GM18499 (cell line): ENCODE measurements at regions not wholly inside any gene's neighbourhood (a gene's known extent, or its start where the extent isn't known, plus 50 kb on each side); places are given as distances from the start of the nearest gene placed in this dataset.
A peak's percentile ranks its signal among the peaks of the same experiment; 100 is the strongest.

Source experiments
- ATAC-seq: cut with Tn5 transposase; IDR thresholded peaks from one replicate; pipeline ENCODE4 v1.9.1; 2021; ENCODE audit warnings: moderate number of reproducible peaks; ENCODE audit not compliant: insufficient read depth, unreplicated experiment

DNA sequence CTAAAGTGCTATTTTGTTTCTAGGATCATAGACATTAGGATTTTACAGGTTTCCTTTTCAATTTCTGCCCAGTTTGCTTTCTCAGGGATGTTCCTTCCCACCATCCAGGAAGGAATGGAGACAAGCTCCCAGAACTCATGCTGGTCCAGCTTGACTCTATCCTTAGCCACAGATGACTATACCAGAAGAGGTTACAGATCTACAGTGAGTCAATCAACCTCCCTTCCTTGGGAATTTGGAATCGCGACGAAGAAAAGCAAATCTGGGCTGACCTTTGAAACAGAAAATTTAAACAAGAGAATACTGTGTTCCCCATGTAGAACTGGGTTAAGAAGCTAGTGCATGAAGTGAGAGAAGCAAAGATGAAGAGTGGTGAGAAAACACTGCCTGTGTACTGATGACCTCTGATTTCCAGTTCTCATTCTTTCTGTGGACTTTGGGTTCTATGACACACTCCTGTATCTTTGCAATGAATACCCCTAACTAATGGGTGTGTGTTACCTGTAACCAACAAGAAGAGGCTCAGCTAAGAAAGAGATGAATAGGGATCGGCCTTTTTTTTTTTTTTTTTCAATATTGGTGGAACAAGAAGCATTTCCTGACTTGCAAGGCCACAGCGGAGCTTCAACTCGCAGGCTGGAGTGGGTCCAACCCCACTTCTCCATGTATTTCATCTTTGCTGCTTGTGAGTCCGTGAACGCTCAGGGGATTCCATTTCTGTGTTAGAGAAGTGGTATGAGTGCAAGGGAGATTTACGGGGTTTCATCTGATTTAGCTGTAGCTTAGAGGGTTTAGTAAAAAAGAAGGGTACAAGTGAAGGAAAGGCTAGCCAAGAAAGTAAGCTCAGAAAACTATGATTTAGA lies 563.9 kb upstream of the CLINT1 start:
- no peak for ATAC-seq

DNA sequence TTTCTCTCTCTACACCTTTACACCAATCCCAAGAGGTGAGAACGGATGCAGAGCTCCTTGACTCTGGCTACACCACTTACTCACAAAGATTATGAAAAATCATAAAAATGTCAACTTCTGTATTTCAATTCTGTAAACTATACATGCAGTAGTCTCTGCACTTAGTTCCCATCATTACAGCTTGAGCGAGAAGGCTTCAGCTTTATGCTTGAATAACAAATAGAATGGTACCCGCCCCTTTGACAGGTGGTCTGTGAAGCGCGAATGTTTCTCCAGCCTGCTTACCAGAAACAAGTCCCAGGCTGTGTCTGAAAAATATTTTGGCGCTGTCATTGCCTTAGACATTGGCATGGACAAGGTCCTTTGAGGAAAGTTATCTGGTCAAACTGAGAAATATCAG lies 562.4 kb upstream of the CLINT1 start:
- no peak for ATAC-seq

DNA sequence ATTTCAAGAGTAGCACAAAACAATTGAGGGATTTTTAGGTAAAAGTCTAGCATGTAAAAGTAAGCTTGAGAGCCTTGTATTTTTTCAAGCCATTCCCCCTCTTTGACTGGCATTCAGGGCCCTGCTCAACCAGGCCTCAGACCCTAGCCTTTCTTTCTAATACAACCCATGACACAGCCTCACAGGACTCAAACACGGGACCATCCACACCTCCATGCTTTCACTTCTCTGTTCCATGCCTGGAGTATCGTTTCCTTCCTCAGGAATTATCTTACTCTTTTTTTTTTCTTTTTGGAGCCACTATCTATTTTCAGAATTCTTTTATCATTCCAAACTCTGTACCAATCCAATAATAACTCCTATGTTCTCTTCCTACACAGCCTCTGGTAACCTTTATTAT lies 560.2 kb upstream of the CLINT1 start:
- ATAC-seq, result no peak

GRCh38 chr5:158414780-158415179 lies 555.8 kb upstream of the CLINT1 start:
- ATAC-seq, result no peak

GRCh38 chr5:158414333-158414762 lies 555.4 kb upstream of the CLINT1 start:
- ATAC-seq, result no peak

DNA sequence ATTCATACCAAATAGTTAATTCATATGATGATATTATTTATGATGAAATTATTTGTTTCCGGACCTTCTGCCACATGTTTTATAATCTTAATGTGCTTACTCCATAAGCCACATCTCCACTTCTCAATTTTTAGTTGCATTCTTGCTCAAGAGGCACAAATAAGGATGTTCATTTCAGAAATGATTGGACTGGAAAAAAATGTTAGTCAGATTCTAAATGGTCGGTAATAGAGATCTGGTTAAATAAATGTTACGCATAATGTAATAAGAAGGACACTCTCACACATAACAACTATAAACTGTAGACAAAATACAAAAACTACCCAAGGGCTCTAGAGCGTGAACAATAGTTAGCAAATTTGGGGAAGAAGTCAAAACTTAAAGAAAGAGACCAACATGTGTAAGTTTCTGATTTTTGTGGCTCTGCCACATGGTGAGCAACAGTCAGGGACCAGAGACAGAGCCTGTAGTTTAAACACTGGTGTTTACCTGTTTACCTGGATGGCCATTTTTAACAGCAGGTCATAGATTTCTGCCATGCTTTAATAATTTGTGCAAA lies 554.3 kb upstream of the CLINT1 start:
- no peak for ATAC-seq

- no peak for ATAC-seq
Measured at GRCh38 chr5:158410976-158411375, 552.0 kb upstream of the CLINT1 start.

DNA sequence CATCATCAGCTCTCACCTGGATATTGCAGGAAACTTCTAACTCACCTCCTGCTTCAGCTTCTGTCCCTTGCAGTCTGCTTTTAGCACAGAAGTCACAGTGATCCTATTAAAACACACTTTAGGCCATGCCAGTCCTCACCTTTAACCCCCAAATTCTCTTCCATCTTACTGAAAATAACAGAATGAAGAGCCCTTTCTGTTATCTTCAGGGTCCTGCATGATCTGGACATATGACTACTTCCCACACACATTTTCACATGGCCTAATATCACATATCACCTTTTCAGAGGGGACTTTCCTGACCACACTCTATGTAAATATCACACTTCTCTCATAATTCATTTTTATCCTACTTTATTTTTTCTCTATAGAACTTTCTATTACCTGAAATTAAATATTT lies 550.6 kb upstream of the CLINT1 start:
- ATAC-seq, result peak; percentile 59

DNA sequence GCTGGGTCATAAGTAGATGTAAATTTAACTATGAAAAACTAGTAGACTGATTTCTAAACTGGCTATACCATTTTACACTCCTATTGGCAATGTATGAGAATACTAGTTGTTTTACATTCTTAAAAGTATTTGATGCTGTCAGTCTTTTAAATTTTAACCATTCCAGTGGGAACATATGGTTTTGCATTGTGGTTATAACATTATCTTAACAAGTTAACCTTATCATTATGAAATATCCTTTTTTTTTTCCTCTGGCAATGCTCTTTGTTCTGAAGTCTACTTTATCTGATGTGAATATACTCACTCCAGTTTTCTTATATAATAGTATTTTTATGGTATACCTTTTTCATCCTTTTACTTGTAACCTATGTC lies 548.9 kb upstream of the CLINT1 start:
- ATAC-seq, result no peak

- no peak for ATAC-seq
Measured at GRCh38 chr5:158406884-158407823, 548.2 kb upstream of the CLINT1 start.

GRCh38 chr5:158398360-158399201 lies 539.6 kb upstream of the CLINT1 start:
- no peak for ATAC-seq

GRCh38 chr5:158397278-158397677 lies 538.3 kb upstream of the CLINT1 start:
- ATAC-seq, result no peak

- no peak for ATAC-seq
Measured at GRCh38 chr5:158394102-158394501, 535.2 kb upstream of the CLINT1 start.

DNA sequence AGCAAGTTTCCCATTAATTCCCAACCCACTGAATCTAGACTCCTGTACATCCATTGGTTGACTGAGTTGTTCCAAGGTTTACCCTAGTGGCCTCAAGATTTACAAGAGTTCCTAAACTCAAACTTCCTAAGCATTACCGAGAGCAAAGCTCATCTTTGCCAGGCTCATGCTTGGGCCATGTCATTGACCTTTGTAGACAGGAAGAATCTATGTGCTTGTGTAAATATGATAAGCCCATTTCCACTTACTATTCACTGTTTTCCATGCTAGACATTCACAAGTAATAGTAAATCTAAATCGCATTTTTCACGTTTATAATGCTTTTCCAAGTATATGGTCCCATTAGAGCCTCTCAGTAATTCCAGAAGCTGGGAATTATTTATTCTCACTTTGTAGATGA lies 534.5 kb upstream of the CLINT1 start:
- no peak for ATAC-seq

DNA sequence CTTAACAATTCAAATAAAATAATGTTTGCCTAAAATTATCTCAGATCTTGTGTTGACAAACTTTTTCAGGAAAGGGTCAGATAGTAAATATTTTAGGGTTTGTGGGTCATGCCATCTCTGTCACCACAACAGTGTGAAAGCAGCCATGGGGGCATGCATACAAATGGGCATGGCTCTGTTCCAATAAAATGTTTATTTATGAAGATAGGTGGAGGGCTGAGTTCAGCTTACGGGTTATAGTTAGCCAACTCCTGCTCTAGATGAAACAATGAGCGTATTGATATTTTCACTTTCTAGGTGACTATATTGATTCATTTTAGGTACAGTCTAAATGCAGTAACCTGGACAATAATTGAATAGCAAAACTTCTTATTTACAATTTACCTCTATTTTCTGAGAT lies 533.8 kb upstream of the CLINT1 start:
- no peak for ATAC-seq

DNA sequence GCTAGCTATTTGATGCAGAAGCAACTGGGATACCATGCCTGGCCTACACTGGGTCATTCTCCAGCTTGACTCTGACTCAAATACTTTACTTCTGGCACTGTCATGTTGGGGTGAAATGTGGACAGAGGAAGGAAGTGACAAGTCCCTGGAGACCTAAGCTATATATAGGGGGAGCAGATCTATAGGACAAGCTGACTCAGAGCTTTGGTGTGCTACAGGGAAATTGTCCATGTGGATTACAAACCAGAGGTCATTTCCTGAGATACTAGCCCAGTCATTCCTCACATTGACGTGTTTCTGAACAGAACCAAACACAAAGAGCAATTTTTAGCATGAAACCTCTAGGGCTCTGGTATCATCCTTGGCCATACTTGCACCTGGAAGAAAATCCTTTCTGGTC lies 531.6 kb upstream of the CLINT1 start:
- ATAC-seq, result no peak

GRCh38 chr5:158389786-158390185 lies 530.8 kb upstream of the CLINT1 start:
- ATAC-seq, result no peak

DNA sequence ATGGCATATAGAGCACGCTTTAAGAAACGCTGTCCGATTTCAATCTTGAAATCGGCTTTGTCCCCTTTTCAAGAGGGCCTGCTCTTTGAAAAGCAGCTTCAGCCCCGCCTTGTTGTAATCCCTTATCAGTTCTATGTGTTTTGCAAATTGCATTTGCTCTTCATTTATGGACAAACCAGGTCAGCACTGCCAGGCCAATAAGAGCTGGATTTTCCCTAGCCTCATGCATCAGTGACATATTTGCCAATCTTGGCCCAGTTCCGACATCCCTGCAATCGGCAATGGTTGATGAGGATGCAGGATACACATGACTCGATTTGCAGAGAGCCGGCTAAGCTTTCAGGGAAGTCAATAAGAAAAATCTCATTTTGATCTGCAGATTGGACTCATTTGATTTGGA lies 529.1 kb upstream of the CLINT1 start:
- ATAC-seq, result no peak

DNA sequence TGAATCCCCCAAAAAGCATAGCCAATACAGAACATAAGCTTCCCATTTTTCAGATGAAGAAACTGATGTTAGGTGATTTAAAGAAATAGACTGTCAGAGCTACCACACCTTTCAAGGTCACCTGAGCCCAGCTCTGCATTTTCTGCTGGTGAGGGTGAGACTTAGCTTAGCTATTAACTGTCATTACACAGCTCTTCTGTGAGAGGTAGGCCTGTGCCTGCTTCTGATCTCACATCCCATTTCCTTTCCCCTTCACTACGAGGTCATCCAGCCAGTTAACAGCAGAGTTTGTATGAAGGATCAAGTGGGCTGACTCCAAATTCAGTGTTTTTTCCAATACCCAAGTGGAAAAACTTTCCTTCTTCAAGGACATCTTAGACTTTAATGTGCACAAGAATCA lies 528.6 kb upstream of the CLINT1 start:
- no peak for ATAC-seq

- no peak for ATAC-seq
Measured at GRCh38 chr5:158385982-158386381, 527.0 kb upstream of the CLINT1 start.
